A549 (cell line): ENCODE measurements at regions not wholly inside any gene's neighbourhood (a gene's known extent, or its start where the extent isn't known, plus 50 kb on each side); places are given as distances from the start of the nearest gene placed in this dataset.

ENCODE experiments used
- ATAC-seq, 2 experiments: fragments of 200-7000 bp in 1 of 2; fragments of >200 bp in 1 of 2; cut with Nextera tagmentation in 1 of 2; cut with Tn5 transposase in 1 of 2; 3 replicates each; pipeline versions ENCODE4 v1.8.0 to v1.9.1; 2018 to 2020; ENCODE audit warnings: mild to moderate bottlenecking in 1 of 2, moderate library complexity in 1 of 2
- CTCF ChIA-PET: fragments of 300-600 bp; sonication (Branson Sonifier 250); formaldehyde crosslinking; extraction: SDS; loops from one replicate; lab custom pipeline; 2021; ENCODE audit warnings: antibody characterized with exemption, inconsistent platforms; lab: Yijun Ruan, JAX
- POLR2A ChIA-PET: fragments of 350-600 bp; formaldehyde crosslinking; extraction: SDS; loops from one replicate; lab custom pipeline; 2021; ENCODE audit warnings: antibody characterized with exemption, inconsistent platforms; lab: Yijun Ruan, JAX
- DNase-seq, 2 experiments: peaks; one replicate each; pipeline versions ENCODE4 v3.0.0 to v3.0.0-alpha.2; 2011 to 2016; ENCODE audit warnings: low read depth in 1 of 2, low spot score in 1 of 2
- FAIRE-seq: peaks from 2 replicates; lab custom pipeline; 2011; peaks lifted over from hg19 to GRCh38; lab: Jason Lieb, UNC
- H3K27ac ChIP-seq, 2 experiments: fragments of >200 bp; sonication (Bioruptor Twin); formaldehyde crosslinking; 3 replicates each; pipeline ENCODE4 v1.5.1; 2016 to 2017
- H3K4me1 ChIP-seq: fragments of >200 bp; sonication (Bioruptor Twin); formaldehyde crosslinking; 3 replicates; pipeline ENCODE4 v1.6.1; 2016
- H3K4me2 ChIP-seq: fragments of >200 bp; sonication (Bioruptor Twin); formaldehyde crosslinking; 3 replicates; pipeline ENCODE4 v1.6.1; 2016
- H3K4me3 ChIP-seq: fragments of >200 bp; sonication (Bioruptor Twin); formaldehyde crosslinking; 3 replicates; pipeline ENCODE4 v1.5.1; 2016
- H3K9me3 ChIP-seq: fragments of >200 bp; sonication (Bioruptor Twin); formaldehyde crosslinking; 3 replicates; pipeline ENCODE4 v1.6.1; 2016
- BHLHE40 ChIP-seq: IDR thresholded peaks from 2 replicates; pipeline ENCODE4 v1.6.1; 2012; ENCODE audit warnings: low read depth, low read length, inconsistent platforms
- EP300 ChIP-seq, 2 experiments: fragments of >200 bp; sonication (Bioruptor Twin); formaldehyde crosslinking; IDR thresholded peaks; 2 replicates in 1 of 2; 3 replicates in 1 of 2; pipeline ENCODE4 v1.6.1; 2016 to 2017
- ESRRA ChIP-seq: fragments of 150-350 bp; IDR thresholded peaks from 2 replicates; pipeline ENCODE4 v1.6.1; 2014; ENCODE audit warnings: mild to moderate bottlenecking, low read length, borderline replicate concordance
- GATA3 ChIP-seq: IDR thresholded peaks from 2 replicates; pipeline ENCODE4 v1.6.1; 2012; ENCODE audit warnings: borderline replicate concordance
- HDAC2 ChIP-seq: fragments of 200-600 bp; sonication (generic); IDR thresholded peaks from 2 replicates; pipeline ENCODE4 v1.6.1; 2016
- HEYL ChIP-seq: fragments of 250-450 bp; sonication (Bioruptor Pico); IDR thresholded peaks from 2 replicates; pipeline ENCODE4 v1.8.0; 2021; ENCODE audit warnings: mild to moderate bottlenecking, moderate library complexity
- HOXA7 ChIP-seq: fragments of 250-450 bp; sonication (Bioruptor Pico); IDR thresholded peaks from 2 replicates; pipeline ENCODE4 v1.5.0; 2020; ENCODE audit warnings: mild to moderate bottlenecking, moderate library complexity
- HOXB5 ChIP-seq: fragments of 250-450 bp; sonication (Bioruptor Pico); IDR thresholded peaks from 2 replicates; pipeline ENCODE4 v1.5.0; 2020; ENCODE audit warnings: mild to moderate bottlenecking, moderate library complexity
- JUN ChIP-seq, 2 experiments: fragments of >200 bp; sonication (Bioruptor Twin); formaldehyde crosslinking; IDR thresholded peaks; 2 replicates in 1 of 2; 3 replicates in 1 of 2; pipeline ENCODE4 v1.6.1; 2016 to 2017
- JUNB ChIP-seq: fragments of >200 bp; sonication (Bioruptor Twin); formaldehyde crosslinking; IDR thresholded peaks from 2 replicates; pipeline ENCODE4 v1.6.1; 2016
- KDM1A ChIP-seq: fragments of 200-600 bp; sonication (generic); IDR thresholded peaks from 2 replicates; pipeline ENCODE4 v1.6.1; 2016; ENCODE audit warnings: low read depth, mild to moderate bottlenecking
- MYC ChIP-seq: IDR thresholded peaks from 2 replicates; pipeline ENCODE4 v1.6.1; 2012; ENCODE audit warnings: mild to moderate bottlenecking, inconsistent platforms, low read length, improper control_type of control experiment, borderline replicate concordance
- NR3C1 ChIP-seq: fragments of >200 bp; sonication (Bioruptor Twin); formaldehyde crosslinking; IDR thresholded peaks from 3 replicates; pipeline ENCODE4 v1.6.1; 2017
- PBX3 ChIP-seq: IDR thresholded peaks from 2 replicates; pipeline ENCODE4 v1.6.1; 2012
- PHF8 ChIP-seq: fragments of 200-600 bp; sonication (generic); IDR thresholded peaks from 2 replicates; pipeline ENCODE4 v1.6.1; 2016; ENCODE audit warnings: low read depth, mild to moderate bottlenecking, antibody characterized with exemption, moderate library complexity, borderline replicate concordance
- POLR2A ChIP-seq: IDR thresholded peaks from 2 replicates; pipeline ENCODE4 v1.6.1; 2012; ENCODE audit warnings: mild to moderate bottlenecking, low read length
- POLR2AphosphoS2 ChIP-seq: conservative IDR thresholded peaks from 2 replicates; pipeline ENCODE4 v1.6.1; 2012; ENCODE audit warnings: low read length, improper control_type of control experiment, inconsistent platforms
- RCOR1 ChIP-seq: fragments of 150-350 bp; IDR thresholded peaks from 2 replicates; pipeline ENCODE4 v1.6.1; 2014; ENCODE audit warnings: antibody characterized with exemption, low read length, low read depth
- RFX5 ChIP-seq: fragments of 450-650 bp; IDR thresholded peaks from 2 replicates; pipeline ENCODE4 v1.7.1; 2014; ENCODE audit warnings: antibody characterized with exemption, mild to moderate bottlenecking, moderate library complexity
- RNF2 ChIP-seq: fragments of 200-600 bp; sonication (generic); IDR thresholded peaks from 2 replicates; pipeline ENCODE4 v1.6.1; 2016; ENCODE audit warnings: low read depth, mild to moderate bottlenecking, antibody characterized with exemption, moderate library complexity, borderline replicate concordance
- SMC3 ChIP-seq: fragments of >200 bp; sonication (Bioruptor Twin); formaldehyde crosslinking; IDR thresholded peaks from 3 replicates; pipeline ENCODE4 v1.6.1; 2018; ENCODE audit warnings: inconsistent platforms
- TFCP2L1 ChIP-seq: fragments of 250-450 bp; sonication (Bioruptor Pico); IDR thresholded peaks from 2 replicates; pipeline ENCODE4 v1.5.0; 2021; ENCODE audit warnings: mild to moderate bottlenecking
- TP53 ChIP-seq: fragments of 250-450 bp; sonication (Bioruptor Pico); IDR thresholded peaks from 2 replicates; pipeline ENCODE4 v1.5.0; 2021; ENCODE audit warnings: mild to moderate bottlenecking, moderate library complexity
- ZC3H11A ChIP-seq: fragments of 450-650 bp; IDR thresholded peaks from 2 replicates; pipeline ENCODE4 v1.6.1; 2014; ENCODE audit warnings: antibody characterized with exemption, mild to moderate bottlenecking
- WGBS: methylation state at CpG from one replicate; pipeline ENCODE4 v1.1.6; 2017; ENCODE audit errors: missing lambda C conversion rate; 5-methylcytosine and 5-hydroxymethylcytosine counted together
- TF ChIP-seq, protein P1 (sequence below): IDR thresholded peaks from 2 replicates; pipeline ENCODE4 v1.6.1; 2012
- TF ChIP-seq, protein P2 (sequence below): fragments of >200 bp; sonication (Bioruptor Twin); formaldehyde crosslinking; IDR thresholded peaks from 3 replicates; pipeline ENCODE4 v1.6.1; 2016
- TF ChIP-seq, protein P3 (sequence below): fragments of 250-450 bp; sonication (Bioruptor Pico); IDR thresholded peaks from 2 replicates; pipeline ENCODE4 v1.5.0; 2021; ENCODE audit warnings: mild to moderate bottlenecking, moderate library complexity, borderline replicate concordance
- TF ChIP-seq, protein P4 (sequence below): fragments of >200 bp; sonication (Bioruptor Twin); formaldehyde crosslinking; IDR thresholded peaks from 2 replicates; pipeline ENCODE4 v1.6.1; 2016

- DNase-seq (no peak), FAIRE-seq (no peak)
- H3K27ac ChIP-seq, result no peak overlapping the region
- no peak overlapping the region for H3K4me3 ChIP-seq
- no peak overlapping the region for H3K4me2 ChIP-seq
- no peaks in the 10 kb centered on the region for H3K4me1 ChIP-seq
- CTCF ChIA-PET, result interaction anchor here (0.6 to 2.8 kb wide), 8 partner anchors 13 to 240 kb away, joined by 3 to 16 read pairs (median 4); partner anchors contain the start of gene SHANK2
- TF ChIP-seq GATA3 (no peak), HOXB5 (CRISPR knock-in tag) (no peak), RFX5 (no peak), HDAC2 (no peak), NR3C1 (no peak), JUN (IDR thresholded peaks at IDR 0.05) (no peak), RCOR1 (no peak), EP300 (IDR thresholded peaks at IDR 0.05) (no peak), BHLHE40 (no peak), TP53 (no peak), RNF2 (no peak), POLR2AphosphoS2 (no peak), PHF8 (no peak), POLR2A (no peak), TFCP2L1 (CRISPR knock-in tag) (no peak), HEYL (CRISPR knock-in tag) (no peak), MYC (no peak)
- TF ChIP-seq, all 56 proteins: peak for 0
- 69% methylated on average over 14 of the region's 20 CpGs for WGBS
- POLR2A ChIA-PET, result no interaction called here
- ATAC-seq, result no peak
- H3K9me3 ChIP-seq, result peaks cover 2% of the 10 kb centered on the region; the same call in 1 of the 3 replicates
Observed at GRCh38 chr11:71327156-71328085, 75.0 kb upstream of the SHANK2 start.

- no peak for TF ChIP-seq RFX5
- no peak for TF ChIP-seq POLR2A
- TF ChIP-seq, protein P1, sequence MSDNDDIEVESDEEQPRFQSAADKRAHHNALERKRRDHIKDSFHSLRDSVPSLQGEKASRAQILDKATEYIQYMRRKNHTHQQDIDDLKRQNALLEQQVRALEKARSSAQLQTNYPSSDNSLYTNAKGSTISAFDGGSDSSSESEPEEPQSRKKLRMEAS, result no peak
- TF ChIP-seq, all 56 proteins: peak for 0
- CTCF ChIA-PET, result no interaction called here
Observed at GRCh38 chr11:71326328-71326940, 74.1 kb upstream of the SHANK2 start.

DNA sequence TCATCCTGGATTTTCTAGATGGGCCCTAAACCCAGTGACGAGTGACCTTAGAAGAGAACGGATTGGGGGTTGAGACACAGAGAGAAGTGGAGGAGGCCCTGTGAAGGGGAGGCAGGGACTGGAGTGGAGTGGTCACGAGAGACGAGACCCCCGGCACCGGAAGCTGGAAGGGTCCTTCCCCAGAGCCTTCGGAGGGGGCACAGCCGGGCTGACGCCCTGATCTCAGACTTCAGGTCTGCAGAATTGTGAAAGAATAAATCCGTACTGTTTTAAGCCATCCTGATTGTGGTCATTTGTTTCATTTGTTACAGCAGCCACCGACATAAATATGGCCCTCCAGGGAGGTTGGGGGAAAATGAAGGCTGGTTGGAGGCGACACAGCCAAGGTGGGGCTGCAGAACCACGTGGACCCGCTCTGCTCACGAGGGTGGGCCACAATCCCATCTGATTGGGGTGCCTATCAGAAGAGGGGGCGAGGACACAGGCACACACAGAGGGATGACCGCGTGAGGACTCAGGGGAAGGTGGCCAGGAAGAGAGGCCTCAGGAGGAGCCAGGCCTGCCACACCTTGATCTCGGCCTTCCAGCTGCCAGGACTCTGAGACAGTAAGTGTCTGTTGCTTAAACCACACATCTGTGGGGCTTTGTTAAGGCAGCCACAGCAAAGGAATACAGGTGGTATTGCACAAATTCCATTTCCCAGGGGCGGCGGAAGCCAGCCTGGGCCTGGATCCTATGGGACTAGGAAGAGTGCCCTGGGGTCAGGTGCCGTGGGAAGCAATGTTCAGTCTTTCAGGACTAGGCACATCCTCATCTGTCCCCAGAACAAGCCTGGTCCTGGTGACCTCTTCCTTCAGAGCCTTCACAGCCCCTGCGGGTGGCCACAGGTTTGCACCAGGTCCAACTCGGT, 73.3 kb upstream of the SHANK2 start:
- ATAC-seq (no peak), FAIRE-seq (no peak), DNase-seq (no peak)
- Histone ChIP-seq H3K4me2 (no peak overlapping the region), H3K4me1 (no peaks in the 10 kb centered on the region), H3K27ac (no peak overlapping the region), H3K9me3 (no peaks in the 10 kb centered on the region), H3K4me3 (no peak overlapping the region)
- CTCF ChIA-PET, result no interaction called here
- POLR2A ChIA-PET, result no interaction called here
- WGBS, result 84% methylated on average over 21 of the region's 24 CpGs
- TF ChIP-seq, protein P2, sequence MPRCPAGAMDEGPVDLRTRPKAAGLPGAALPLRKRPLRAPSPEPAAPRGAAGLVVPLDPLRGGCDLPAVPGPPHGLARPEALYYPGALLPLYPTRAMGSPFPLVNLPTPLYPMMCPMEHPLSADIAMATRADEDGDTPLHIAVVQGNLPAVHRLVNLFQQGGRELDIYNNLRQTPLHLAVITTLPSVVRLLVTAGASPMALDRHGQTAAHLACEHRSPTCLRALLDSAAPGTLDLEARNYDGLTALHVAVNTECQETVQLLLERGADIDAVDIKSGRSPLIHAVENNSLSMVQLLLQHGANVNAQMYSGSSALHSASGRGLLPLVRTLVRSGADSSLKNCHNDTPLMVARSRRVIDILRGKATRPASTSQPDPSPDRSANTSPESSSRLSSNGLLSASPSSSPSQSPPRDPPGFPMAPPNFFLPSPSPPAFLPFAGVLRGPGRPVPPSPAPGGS, result no peak
- TF ChIP-seq HDAC2, result no peak
- no peak for TF ChIP-seq RCOR1
- TF ChIP-seq PBX3, result no peak
- no peak for TF ChIP-seq HOXB5 (CRISPR knock-in tag)
- TF ChIP-seq KDM1A, result no peak
- TF ChIP-seq SMC3, result no peak
- no peak for TF ChIP-seq GATA3
- TF ChIP-seq RFX5, result no peak
- TF ChIP-seq, protein P3, sequence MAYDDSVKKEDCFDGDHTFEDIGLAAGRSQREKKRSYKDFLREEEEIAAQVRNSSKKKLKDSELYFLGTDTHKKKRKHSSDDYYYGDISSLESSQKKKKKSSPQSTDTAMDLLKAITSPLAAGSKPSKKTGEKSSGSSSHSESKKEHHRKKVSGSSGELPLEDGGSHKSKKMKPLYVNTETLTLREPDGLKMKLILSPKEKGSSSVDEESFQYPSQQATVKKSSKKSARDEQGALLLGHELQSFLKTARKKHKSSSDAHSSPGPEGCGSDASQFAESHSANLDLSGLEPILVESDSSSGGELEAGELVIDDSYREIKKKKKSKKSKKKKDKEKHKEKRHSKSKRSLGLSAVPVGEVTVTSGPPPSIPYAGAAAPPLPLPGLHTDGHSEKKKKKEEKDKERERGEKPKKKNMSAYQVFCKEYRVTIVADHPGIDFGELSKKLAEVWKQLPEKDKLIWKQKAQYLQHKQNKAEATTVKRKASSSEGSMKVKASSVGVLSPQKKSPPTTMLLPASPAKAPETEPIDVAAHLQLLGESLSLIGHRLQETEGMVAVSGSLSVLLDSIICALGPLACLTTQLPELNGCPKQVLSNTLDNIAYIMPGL (CRISPR knock-in tag), result no peak
- no peak for TF ChIP-seq RNF2
- TF ChIP-seq, protein P4, sequence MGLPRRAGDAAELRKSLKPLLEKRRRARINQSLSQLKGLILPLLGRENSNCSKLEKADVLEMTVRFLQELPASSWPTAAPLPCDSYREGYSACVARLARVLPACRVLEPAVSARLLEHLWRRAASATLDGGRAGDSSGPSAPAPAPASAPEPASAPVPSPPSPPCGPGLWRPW, result no peak
- TF ChIP-seq HOXA7, result no peak
- TF ChIP-seq JUNB, result no peak
- TF ChIP-seq ESRRA, result no peak
- no peak for TF ChIP-seq ZC3H11A

More at GRCh38 chr11:71326328-71326940, 74.1 kb upstream of the SHANK2 start:
- Histone ChIP-seq H3K4me3 (no peak overlapping the region), H3K27ac (no peak overlapping the region), H3K9me3 (no peaks in the 10 kb centered on the region), H3K4me2 (no peak overlapping the region), H3K4me1 (no peaks in the 10 kb centered on the region)
- no peak for ATAC-seq
- no peak for FAIRE-seq
- DNase-seq, result no peak
- WGBS, result 75% methylated on average over 6 of the region's 10 CpGs
- POLR2A ChIA-PET, result no interaction called here
